Neural cell (in vitro differentiated cells): ENCODE measurements at regions not wholly inside any gene's neighbourhood (a gene's known extent, or its start where the extent isn't known, plus 50 kb on each side); places are given as distances from the start of the nearest gene placed in this dataset.

Experiments
- H2AFZ ChIP-seq: fragments of 200-600, 300-800 bp; sonication (generic), shearing (Covaris generic); 2 replicates; pipeline ENCODE4 v1.6.0; 2014; ENCODE audit warnings: low read depth, mild to moderate bottlenecking, antibody characterized with exemption, low read length, moderate library complexity
- H3F3A ChIP-seq: fragments of 200-600 bp; shearing (Covaris generic); 2 replicates; pipeline ENCODE4 v1.6.1; 2016; ENCODE audit warnings: mild to moderate bottlenecking, moderate library complexity, mixed read lengths, antibody characterized with exemption, low read length; ENCODE audit not compliant: insufficient read depth, poor library complexity, severe bottlenecking
- H3K27ac ChIP-seq: fragments of 200-600, 300-800 bp; sonication (generic), shearing (Covaris generic); 2 replicates; pipeline ENCODE4 v1.5.1; 2014; ENCODE audit warnings: mild to moderate bottlenecking, low read length, moderate library complexity
- H3K27me3 ChIP-seq: fragments of 300-800, 200-600 bp; sonication (generic), shearing (Covaris generic); 2 replicates; pipeline ENCODE4 v1.6.0; 2014; ENCODE audit warnings: mild to moderate bottlenecking, low read depth, low read length, moderate library complexity; ENCODE audit not compliant: insufficient read depth
- H3K36me3 ChIP-seq: fragments of 300-800, 200-600 bp; sonication (generic), shearing (Covaris generic); 2 replicates; pipeline ENCODE4 v1.5.1; 2014; ENCODE audit warnings: mild to moderate bottlenecking, antibody characterized with exemption, low read length, moderate library complexity; ENCODE audit not compliant: insufficient read depth
- H3K4me2 ChIP-seq: fragments of 300-800, 200-600 bp; sonication (generic), shearing (Covaris generic); 2 replicates; pipeline ENCODE4 v1.6.0; 2014; ENCODE audit warnings: mild to moderate bottlenecking, low read length
- H3K4me3 ChIP-seq: fragments of 300-800, 200-600 bp; sonication (generic), shearing (Covaris generic); 2 replicates; pipeline ENCODE4 v1.5.1; 2014; ENCODE audit warnings: mild to moderate bottlenecking, low read length, moderate library complexity
- H3K79me2 ChIP-seq: fragments of 200-600 bp; shearing (Covaris generic); replicated peaks from 2 replicates; pipeline ENCODE4 v1.6.0; 2014; ENCODE audit warnings: mild to moderate bottlenecking, low read length, moderate library complexity; ENCODE audit not compliant: insufficient read depth
- H3K9ac ChIP-seq: fragments of 300-800, 200-600 bp; sonication (generic), shearing (Covaris generic); 2 replicates; pipeline ENCODE4 v1.6.1; 2016; ENCODE audit warnings: mild to moderate bottlenecking, low read length, mixed read lengths
- H3K9me2 ChIP-seq: fragments of 200-600 bp; shearing (Covaris generic); 2 replicates; pipeline ENCODE4 v1.6.1; 2016; ENCODE audit warnings: mild to moderate bottlenecking, low read length, mixed read lengths; ENCODE audit not compliant: insufficient read depth
- H3K9me3 ChIP-seq: fragments of 200-600, 300-800 bp; sonication (generic), shearing (Covaris generic); 2 replicates; pipeline ENCODE4 v1.6.1; 2016; ENCODE audit warnings: mild to moderate bottlenecking, mixed run types, low read length, moderate library complexity, mixed read lengths
- H4K20me1 ChIP-seq: fragments of 200-600 bp; shearing (Covaris generic); 2 replicates; pipeline ENCODE4 v1.6.1; 2016; ENCODE audit warnings: mild to moderate bottlenecking, mixed run types; ENCODE audit not compliant: insufficient read depth
- CTCF ChIP-seq: fragments of 450-650 bp; IDR thresholded peaks from 2 replicates; pipeline ENCODE4 v1.5.1; 2014; ENCODE audit warnings: antibody characterized with exemption, mild to moderate bottlenecking, moderate library complexity; ENCODE audit not compliant: poor library complexity, severe bottlenecking
- EP300 ChIP-seq: fragments of 450-650 bp; conservative IDR thresholded peaks from 2 replicates; pipeline ENCODE4 v1.6.1; 2014; ENCODE audit warnings: antibody characterized with exemption, mild to moderate bottlenecking, moderate library complexity; ENCODE audit not compliant: poor library complexity, severe bottlenecking
- EZH2 ChIP-seq: fragments of 200-600, 300-800 bp; shearing (Covaris generic), sonication (generic); IDR thresholded peaks from 2 replicates; pipeline ENCODE4 v1.6.1; 2014; ENCODE audit warnings: antibody characterized with exemption, low read length, borderline replicate concordance, mild to moderate bottlenecking; ENCODE audit not compliant: insufficient read depth, poor library complexity, severe bottlenecking
- MXI1 ChIP-seq: fragments of 450-650 bp; conservative IDR thresholded peaks from 2 replicates; pipeline ENCODE4 v1.6.1; 2014; ENCODE audit warnings: antibody characterized with exemption, mild to moderate bottlenecking; ENCODE audit not compliant: poor library complexity, severe bottlenecking
- POLR2AphosphoS5 ChIP-seq: IDR thresholded peaks from 2 replicates; pipeline ENCODE4 v1.6.1; 2012
- RAD21 ChIP-seq: fragments of 450-650 bp; conservative IDR thresholded peaks from 2 replicates; pipeline ENCODE4 v1.6.1; 2014; ENCODE audit warnings: antibody characterized with exemption, mild to moderate bottlenecking, moderate library complexity
- REST ChIP-seq: IDR thresholded peaks from 2 replicates; pipeline ENCODE4 v1.6.1; 2012; ENCODE audit warnings: borderline replicate concordance
- SMC3 ChIP-seq: fragments of 450-650 bp; conservative IDR thresholded peaks from 2 replicates; pipeline ENCODE4 v1.6.1; 2014; ENCODE audit warnings: antibody characterized with exemption, mild to moderate bottlenecking, moderate library complexity; ENCODE audit not compliant: poor library complexity
- TAF1 ChIP-seq: IDR thresholded peaks from 2 replicates; pipeline ENCODE4 v1.6.1; 2012; ENCODE audit warnings: low read depth

DNA sequence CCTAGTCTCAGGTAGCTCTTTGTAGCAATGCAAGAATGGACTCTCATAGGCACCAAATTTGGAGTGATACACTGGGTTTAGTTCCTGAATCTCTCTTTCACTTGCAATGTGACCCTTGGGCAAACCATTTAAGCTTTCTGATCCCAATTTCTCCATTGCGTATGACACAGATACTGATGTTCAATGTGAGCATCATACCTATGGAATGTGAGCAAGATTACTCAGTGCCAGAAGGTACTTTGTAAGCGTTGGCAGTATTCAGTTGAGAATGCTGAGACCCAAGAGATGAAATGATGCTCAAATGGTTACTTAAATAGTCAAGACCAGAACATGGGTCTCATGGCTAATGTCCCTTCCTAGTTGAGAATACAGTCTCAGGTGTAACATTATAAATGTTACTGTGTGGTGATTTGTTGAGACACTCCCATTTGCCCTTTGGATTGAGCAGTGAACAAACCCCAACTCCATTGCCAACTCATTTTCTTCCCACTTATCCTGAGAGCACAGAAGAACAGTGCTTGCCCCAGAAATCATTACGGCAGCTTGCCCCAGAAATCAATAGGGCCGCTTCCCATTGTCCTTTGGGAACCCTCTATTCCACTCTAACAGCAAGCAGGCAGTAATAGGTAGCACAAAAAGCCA, 134.1 kb downstream of the SOX9 start:
- Histone ChIP-seq H3K79me2 (no peaks in the 10 kb centered on the region), H2AFZ (no peak overlapping the region), H3K9me3 (no peaks in the 10 kb centered on the region), H4K20me1 (no peaks in the 10 kb centered on the region), H3K9ac (no peak overlapping the region), H3K27ac (no peak overlapping the region), H3K4me3 (no peak overlapping the region), H3K4me2 (no peak overlapping the region), H3K9me2 (no peaks in the 10 kb centered on the region), H3K27me3 (no peaks in the 10 kb centered on the region), H3F3A (no peaks in the 10 kb centered on the region), H3K36me3 (no peaks in the 10 kb centered on the region)
- no peak for TF ChIP-seq POLR2AphosphoS5
- no peak for TF ChIP-seq TAF1
- TF ChIP-seq MXI1 = no peak
- TF ChIP-seq CTCF = no peak
- no peak for TF ChIP-seq EP300
- no peak for TF ChIP-seq EZH2
- no peak for TF ChIP-seq SMC3
- no peak for TF ChIP-seq RAD21

DNA sequence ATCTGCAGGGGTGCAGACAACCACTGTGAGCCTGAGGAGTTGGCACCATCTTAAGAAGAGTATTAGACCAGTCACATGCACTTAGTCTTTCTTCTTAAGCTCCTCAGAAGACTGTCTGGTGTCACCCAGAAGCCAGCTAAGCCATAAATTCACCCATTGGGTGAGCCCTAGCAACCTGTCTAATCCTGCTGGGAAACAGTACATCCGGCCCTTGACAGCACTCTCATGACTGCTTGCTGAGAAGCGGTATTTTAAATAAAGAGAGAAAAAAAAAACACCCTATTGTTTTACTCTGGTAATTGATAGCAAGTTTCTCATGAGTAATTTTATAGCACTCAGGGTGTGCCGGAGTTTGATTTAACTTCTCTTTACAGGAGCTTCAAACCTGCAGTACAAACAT, 134.7 kb downstream of the SOX9 start:
- H4K20me1 ChIP-seq = no peaks in the 10 kb centered on the region
- no peaks in the 10 kb centered on the region for H3F3A ChIP-seq
- H3K27me3 ChIP-seq = no peaks in the 10 kb centered on the region
- H3K4me2 ChIP-seq = no peak overlapping the region
- H2AFZ ChIP-seq = no peak overlapping the region
- H3K27ac ChIP-seq = no peak overlapping the region
- no peaks in the 10 kb centered on the region for H3K9me2 ChIP-seq
- TF ChIP-seq EP300 = no peak
- TF ChIP-seq SMC3 = no peak
- no peak for TF ChIP-seq POLR2AphosphoS5
- TF ChIP-seq RAD21 = no peak
- TF ChIP-seq MXI1 = no peak
- H3K4me3 ChIP-seq = no peak overlapping the region
- H3K79me2 ChIP-seq = no peaks in the 10 kb centered on the region
- no peaks in the 10 kb centered on the region for H3K36me3 ChIP-seq
- no peak overlapping the region for H3K9ac ChIP-seq
- no peaks in the 10 kb centered on the region for H3K9me3 ChIP-seq

DNA sequence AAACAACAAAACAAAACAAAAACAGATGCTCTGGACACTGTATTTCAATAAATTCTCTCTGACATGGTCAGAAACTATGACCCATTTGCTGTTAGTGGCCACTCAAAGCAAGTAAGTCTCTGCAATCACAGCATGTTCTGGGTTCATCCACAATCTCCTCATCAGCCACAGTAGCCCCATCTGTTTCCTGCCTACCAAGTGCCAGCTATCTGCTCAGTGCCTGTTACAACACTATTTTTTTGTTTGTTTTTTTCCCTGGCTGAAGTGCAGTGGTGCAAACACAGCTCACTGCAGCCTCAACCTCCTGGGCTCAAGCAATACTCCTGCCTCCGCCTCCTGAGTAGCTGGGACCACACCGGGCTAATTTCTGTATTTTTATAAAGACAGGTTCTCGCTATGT, 137.9 kb downstream of the SOX9 start:
- H2AFZ ChIP-seq = no peak overlapping the region
- H3K27me3 ChIP-seq = no peaks in the 10 kb centered on the region
- no peak overlapping the region for H3K4me2 ChIP-seq
- no peaks in the 10 kb centered on the region for H3K36me3 ChIP-seq
- H3K9me2 ChIP-seq = no peaks in the 10 kb centered on the region
- H3F3A ChIP-seq = no peaks in the 10 kb centered on the region
- no peaks in the 10 kb centered on the region for H4K20me1 ChIP-seq
- TF ChIP-seq REST (no peak), SMC3 (no peak), MXI1 (no peak), EP300 (no peak), RAD21 (no peak), TAF1 (no peak), EZH2 (no peak), POLR2AphosphoS5 (no peak), CTCF (no peak)
- no peaks in the 10 kb centered on the region for H3K9me3 ChIP-seq
- H3K9ac ChIP-seq = no peak overlapping the region
- no peaks in the 10 kb centered on the region for H3K79me2 ChIP-seq
- H3K4me3 ChIP-seq = no peak overlapping the region
- no peak overlapping the region for H3K27ac ChIP-seq
